H1 (cell line): ENCODE measurements at regions not wholly inside any gene's neighbourhood (a gene's known extent, or its start where the extent isn't known, plus 50 kb on each side); places are given as distances from the start of the nearest gene placed in this dataset.

Experiments
- ATF2 ChIP-seq: IDR thresholded peaks from 2 replicates; pipeline ENCODE4 v1.6.1; 2012; ENCODE audit warnings: low read length, inconsistent platforms
- CHD1 ChIP-seq: IDR thresholded peaks from 2 replicates; pipeline ENCODE4 v1.6.1; 2012; ENCODE audit warnings: low read depth, low read length, improper control_type of control experiment
- CREB1 ChIP-seq: IDR thresholded peaks from 2 replicates; pipeline ENCODE4 v1.6.1; 2012; ENCODE audit warnings: inconsistent platforms
- SRF ChIP-seq: IDR thresholded peaks from 2 replicates; pipeline ENCODE4 v1.6.1; 2011; ENCODE audit warnings: mild to moderate bottlenecking, low read depth, low read length, moderate library complexity

- no peak for TF ChIP-seq ATF2
- TF ChIP-seq SRF = no peak
- no peak for TF ChIP-seq CHD1
- no peak for TF ChIP-seq CREB1
Observed at GRCh38 chr11:29211202-29211601, 805.6 kb downstream of the KCNA4 start (continued).
